GM23338 (cell line): ENCODE measurements at regions not wholly inside any gene's neighbourhood (a gene's known extent, or its start where the extent isn't known, plus 50 kb on each side); places are given as distances from the start of the nearest gene placed in this dataset.

Experiments used
- CREB1 ChIP-seq: fragments of 250-450 bp; sonication (Bioruptor Pico); IDR thresholded peaks from 2 replicates; pipeline ENCODE4 v1.5.0; 2020; ENCODE audit warnings: low read depth, mild to moderate bottlenecking, moderate library complexity
- EZH2 ChIP-seq: fragments of 200-600 bp; sonication (generic); IDR thresholded peaks from one replicate; pipeline ENCODE4 v1.8.0; 2017; ENCODE audit warnings: antibody characterized with exemption, mild to moderate bottlenecking, low read depth; ENCODE audit not compliant: unreplicated experiment
- EZH2phosphoT487 ChIP-seq: fragments of 200-600 bp; sonication (generic); IDR thresholded peaks from one replicate; pipeline ENCODE4 v1.8.1; 2018; ENCODE audit warnings: antibody characterized with exemption; ENCODE audit not compliant: unreplicated experiment
- JUNB ChIP-seq: IDR thresholded peaks from one replicate; pipeline ENCODE4 v1.6.1; 2016; ENCODE audit warnings: antibody characterized with exemption; ENCODE audit not compliant: unreplicated experiment
- NANOG ChIP-seq: IDR thresholded peaks from 2 replicates; pipeline ENCODE4 v1.6.1; 2016; ENCODE audit warnings: antibody characterized with exemption, borderline replicate concordance
- POLR2AphosphoS5 ChIP-seq: IDR thresholded peaks from 2 replicates; pipeline ENCODE4 v1.6.1; 2016; ENCODE audit warnings: antibody characterized with exemption, low read depth
- REST ChIP-seq: IDR thresholded peaks from one replicate; pipeline ENCODE4 v1.6.1; 2018; ENCODE audit warnings: antibody characterized with exemption; ENCODE audit not compliant: unreplicated experiment
- STAT1 ChIP-seq: IDR thresholded peaks from one replicate; pipeline ENCODE4 v1.6.1; 2016; ENCODE audit warnings: antibody characterized with exemption; ENCODE audit not compliant: unreplicated experiment
- ZNF114 ChIP-seq: fragments of 250-450 bp; sonication (Bioruptor Pico); IDR thresholded peaks from 2 replicates; pipeline ENCODE4 v1.5.0; 2020; ENCODE audit warnings: mild to moderate bottlenecking, moderate library complexity
- ZNF331 ChIP-seq: fragments of 250-450 bp; sonication (Bioruptor Pico); IDR thresholded peaks from 2 replicates; pipeline ENCODE4 v1.5.0; 2020; ENCODE audit warnings: low read depth, mild to moderate bottlenecking, moderate library complexity
- TF ChIP-seq, protein P1 (sequence below), 2 experiments: fragments of 200-600 bp in 1 of 2; sonication (generic) in 1 of 2; conservative IDR thresholded peaks; 2 replicates each; pipeline versions ENCODE4 v1.5.1 to v1.6.1; 2016 to 2017; ENCODE audit warnings: antibody characterized with exemption in 2 of 2, low read depth in 2 of 2, mild to moderate bottlenecking in 2 of 2, moderate library complexity in 1 of 2
- TF ChIP-seq, protein P2 (sequence below): IDR thresholded peaks from 2 replicates; pipeline ENCODE4 v1.6.1; 2016; ENCODE audit warnings: antibody characterized with exemption

DNA sequence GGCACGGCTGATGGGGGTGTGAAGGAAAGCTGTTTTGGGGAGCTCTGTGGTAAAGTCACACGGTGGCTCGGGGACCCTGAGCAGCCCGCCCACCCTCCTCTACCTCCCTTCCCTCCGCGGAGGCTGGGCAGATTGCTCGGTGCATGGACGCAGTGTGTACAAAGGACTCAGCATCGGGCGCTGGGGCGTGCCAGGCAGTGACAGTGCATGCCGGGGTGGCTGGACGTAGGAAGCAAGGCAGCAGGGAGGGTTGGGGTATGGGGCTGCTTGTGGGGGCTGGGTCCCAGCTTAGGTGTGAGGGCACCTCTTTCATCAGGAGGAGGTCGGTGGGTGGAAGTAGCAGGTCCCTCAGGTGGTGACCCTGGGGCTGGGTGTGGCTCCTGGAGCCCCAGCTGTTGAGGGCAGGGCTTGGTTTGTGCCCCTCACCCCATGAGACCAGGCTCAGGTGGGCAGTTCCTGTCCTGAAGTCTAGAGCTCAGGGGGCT is 159.9 kb upstream of the GSE1 start:
- TF ChIP-seq, protein P1, sequence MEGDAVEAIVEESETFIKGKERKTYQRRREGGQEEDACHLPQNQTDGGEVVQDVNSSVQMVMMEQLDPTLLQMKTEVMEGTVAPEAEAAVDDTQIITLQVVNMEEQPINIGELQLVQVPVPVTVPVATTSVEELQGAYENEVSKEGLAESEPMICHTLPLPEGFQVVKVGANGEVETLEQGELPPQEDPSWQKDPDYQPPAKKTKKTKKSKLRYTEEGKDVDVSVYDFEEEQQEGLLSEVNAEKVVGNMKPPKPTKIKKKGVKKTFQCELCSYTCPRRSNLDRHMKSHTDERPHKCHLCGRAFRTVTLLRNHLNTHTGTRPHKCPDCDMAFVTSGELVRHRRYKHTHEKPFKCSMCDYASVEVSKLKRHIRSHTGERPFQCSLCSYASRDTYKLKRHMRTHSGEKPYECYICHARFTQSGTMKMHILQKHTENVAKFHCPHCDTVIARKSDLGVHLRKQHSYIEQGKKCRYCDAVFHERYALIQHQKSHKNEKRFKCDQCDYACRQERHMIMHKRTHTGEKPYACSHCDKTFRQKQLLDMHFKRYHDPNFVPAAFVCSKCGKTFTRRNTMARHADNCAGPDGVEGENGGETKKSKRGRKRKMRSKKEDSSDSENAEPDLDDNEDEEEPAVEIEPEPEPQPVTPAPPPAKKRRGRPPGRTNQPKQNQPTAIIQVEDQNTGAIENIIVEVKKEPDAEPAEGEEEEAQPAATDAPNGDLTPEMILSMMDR (conservative IDR thresholded peaks at IDR 0.05; ENCODE audit: low read depth in 2 of 2), result no peak
- TF ChIP-seq POLR2AphosphoS5, result no peak
- no peak for TF ChIP-seq EZH2phosphoT487
- TF ChIP-seq REST, result no peak
- TF ChIP-seq EZH2, result no peak
- no peak for TF ChIP-seq CREB1 (CRISPR knock-in tag)
- TF ChIP-seq, protein P2, sequence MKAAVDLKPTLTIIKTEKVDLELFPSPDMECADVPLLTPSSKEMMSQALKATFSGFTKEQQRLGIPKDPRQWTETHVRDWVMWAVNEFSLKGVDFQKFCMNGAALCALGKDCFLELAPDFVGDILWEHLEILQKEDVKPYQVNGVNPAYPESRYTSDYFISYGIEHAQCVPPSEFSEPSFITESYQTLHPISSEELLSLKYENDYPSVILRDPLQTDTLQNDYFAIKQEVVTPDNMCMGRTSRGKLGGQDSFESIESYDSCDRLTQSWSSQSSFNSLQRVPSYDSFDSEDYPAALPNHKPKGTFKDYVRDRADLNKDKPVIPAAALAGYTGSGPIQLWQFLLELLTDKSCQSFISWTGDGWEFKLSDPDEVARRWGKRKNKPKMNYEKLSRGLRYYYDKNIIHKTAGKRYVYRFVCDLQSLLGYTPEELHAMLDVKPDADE, result no peak
- no peak for TF ChIP-seq ZNF114
- no peak for TF ChIP-seq JUNB
- no peak for TF ChIP-seq NANOG
- TF ChIP-seq ZNF331 (CRISPR knock-in tag), result no peak
- TF ChIP-seq STAT1, result no peak
